ENCODE measurements at regions not wholly inside any gene's neighbourhood (a gene's known extent, or its start where the extent isn't known, plus 50 kb on each side); places are given as distances from the start of the nearest gene placed in this dataset.

DNA sequence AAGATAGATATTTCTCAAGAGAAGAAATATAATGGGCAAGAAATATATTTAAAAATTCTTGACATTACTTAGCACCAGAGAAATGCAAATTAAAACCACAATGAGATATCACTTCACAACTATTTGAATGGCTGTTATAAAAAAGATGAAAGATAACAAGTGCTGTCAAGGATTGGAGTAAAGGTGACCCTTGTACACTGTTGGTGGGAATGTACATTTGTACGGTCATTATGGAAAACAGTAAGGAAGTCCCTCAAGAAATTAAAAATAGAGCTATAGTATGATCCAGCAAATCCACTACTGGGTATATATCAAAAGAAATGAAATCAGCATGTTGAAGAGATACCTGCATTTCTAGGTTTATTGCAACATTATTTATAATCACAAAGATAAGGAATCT is 326.4 kb downstream of the GBE1 start:
- TF ChIP-seq POLR2A (IDR thresholded peaks at IDR 0.05): no peak
- TF ChIP-seq CTCF (IDR thresholded peaks at IDR 0.05): no peak
